IMR-90 (cell line): ENCODE measurements at regions not wholly inside any gene's neighbourhood (a gene's known extent, or its start where the extent isn't known, plus 50 kb on each side); places are given as distances from the start of the nearest gene placed in this dataset.

Experiments used
- ATAC-seq: fragments of 200-7000 bp; cut with Tn5 transposase; 2 replicates; pipeline ENCODE4 v1.9.1; 2020; ENCODE audit warnings: low read depth, mild to moderate bottlenecking, moderate library complexity
- BruUV-seq: library from RNA; stranded (reverse); fragments of 400-500 nt; replicated peaks from 2 replicates; lab custom pipeline; 2021; lab: Mats Ljungman, UMichigan
- CTCF ChIA-PET: fragments of 300-600 bp; formaldehyde crosslinking; extraction: SDS; loops from one replicate; lab custom pipeline; 2021; ENCODE audit warnings: antibody characterized with exemption; lab: Yijun Ruan, JAX
- POLR2A ChIA-PET: fragments of 300-600 bp; sonication (Branson Sonifier 250); formaldehyde crosslinking; loops from one replicate; lab custom pipeline; 2022; ENCODE audit warnings: antibody characterized with exemption; ENCODE audit not compliant: unreplicated experiment; lab: Charles Lee
- DNase-seq: peaks from one replicate; pipeline ENCODE4 v3.0.0; 2013
- H2AFZ ChIP-seq: replicated peaks from 2 replicates; pipeline ENCODE3; 2013; ENCODE audit warnings: low read length, mild to moderate bottlenecking; ENCODE audit not compliant: poor library complexity
- H2AK5ac ChIP-seq: 2 replicates; pipeline ENCODE4 v1.6.1; 2013; ENCODE audit warnings: low read depth, low read length, inconsistent platforms
- H2AK9ac ChIP-seq: replicated peaks from 2 replicates; pipeline ENCODE3; 2013; ENCODE audit warnings: mild to moderate bottlenecking, low read depth, low read length, moderate library complexity; ENCODE audit not compliant: poor library complexity
- H2BK120ac ChIP-seq: 2 replicates; pipeline ENCODE4 v1.6.1; 2013; ENCODE audit warnings: low read depth, low read length, inconsistent platforms
- H2BK15ac ChIP-seq: 3 replicates; pipeline ENCODE4 v1.6.1; 2013; ENCODE audit warnings: low read depth, low read length, inconsistent platforms
- H2BK20ac ChIP-seq: 2 replicates; pipeline ENCODE4 v1.6.1; 2013; ENCODE audit warnings: low read depth, mild to moderate bottlenecking, inconsistent platforms, low read length, moderate library complexity
- H2BK5ac ChIP-seq: 2 replicates; pipeline ENCODE4 v1.6.1; 2013; ENCODE audit warnings: mild to moderate bottlenecking, low read depth, low read length, inconsistent platforms; ENCODE audit not compliant: poor library complexity, severe bottlenecking
- H3K14ac ChIP-seq: replicated peaks from 2 replicates; pipeline ENCODE4 v1.6.1; 2013; ENCODE audit warnings: low read depth, low read length, inconsistent platforms
- H3K18ac ChIP-seq: 2 replicates; pipeline ENCODE4 v1.6.1; 2013; ENCODE audit warnings: low read depth, low read length, control low read depth
- H3K23ac ChIP-seq: 2 replicates; pipeline ENCODE4 v1.6.1; 2013; ENCODE audit warnings: low read depth, low read length, inconsistent platforms
- H3K27ac ChIP-seq: 2 replicates; pipeline ENCODE4 v1.5.1; 2013; ENCODE audit warnings: mild to moderate bottlenecking, control low read depth, low read length; ENCODE audit not compliant: insufficient read depth
- H3K27me3 ChIP-seq: 2 replicates; pipeline ENCODE4 v1.6.1; 2013; ENCODE audit warnings: low read length; ENCODE audit not compliant: control insufficient read depth, insufficient read depth
- H3K36me3 ChIP-seq: 2 replicates; pipeline ENCODE4 v1.6.1; 2013; ENCODE audit warnings: low read length, mixed read lengths; ENCODE audit not compliant: control insufficient read depth, insufficient read depth
- H3K4ac ChIP-seq: 2 replicates; pipeline ENCODE4 v1.6.1; 2013; ENCODE audit warnings: low read depth, low read length, inconsistent platforms
- H3K4me1 ChIP-seq: 2 replicates; pipeline ENCODE4 v1.6.1; 2013; ENCODE audit warnings: low read length, mixed read lengths; ENCODE audit not compliant: control insufficient read depth, insufficient read depth
- H3K4me2 ChIP-seq: 2 replicates; pipeline ENCODE4 v1.6.1; 2013; ENCODE audit warnings: low read depth, mild to moderate bottlenecking, control low read depth, low read length, moderate library complexity
- H3K4me3 ChIP-seq: 2 replicates; pipeline ENCODE4 v1.5.1; 2013; ENCODE audit warnings: low read depth, mild to moderate bottlenecking, control low read depth, low read length, moderate library complexity; ENCODE audit not compliant: insufficient read depth
- H3K56ac ChIP-seq: 2 replicates; pipeline ENCODE4 v1.6.1; 2013; ENCODE audit warnings: low read length, inconsistent platforms; ENCODE audit not compliant: insufficient read depth; ENCODE audit errors: extremely low read depth
- H3K79me1 ChIP-seq, 2 experiments: 2 replicates each; pipeline ENCODE4 v1.6.1; 2013; ENCODE audit warnings: low read length in 2 of 2, inconsistent platforms in 1 of 2, low read depth in 1 of 2
- H3K9ac ChIP-seq: 2 replicates; pipeline ENCODE4 v1.6.1; 2013; ENCODE audit warnings: low read depth, low read length, control low read depth
- H3K9me1 ChIP-seq: 2 replicates; pipeline ENCODE4 v1.6.1; 2013; ENCODE audit warnings: low read length, inconsistent platforms; ENCODE audit not compliant: insufficient read depth
- H3K9me3 ChIP-seq: 2 replicates; pipeline ENCODE4 v1.6.1; 2013; ENCODE audit warnings: low read length; ENCODE audit not compliant: control insufficient read depth, insufficient read depth
- H4K20me1 ChIP-seq: 2 replicates; pipeline ENCODE4 v1.6.1; 2013; ENCODE audit warnings: low read length, inconsistent platforms; ENCODE audit not compliant: insufficient read depth
- H4K5ac ChIP-seq: 2 replicates; pipeline ENCODE4 v1.6.1; 2013; ENCODE audit warnings: mild to moderate bottlenecking, low read depth, low read length, control low read depth
- H4K8ac ChIP-seq, 2 experiments: 2 replicates each; pipeline ENCODE4 v1.6.1; 2013; ENCODE audit warnings: low read depth in 2 of 2, low read length in 2 of 2, control low read depth in 1 of 2, inconsistent platforms in 1 of 2
- H4K91ac ChIP-seq: 2 replicates; pipeline ENCODE4 v1.6.1; 2013; ENCODE audit warnings: low read depth, low read length, inconsistent platforms; ENCODE audit not compliant: insufficient read depth
- BHLHE40 ChIP-seq: fragments of 150-350 bp; IDR thresholded peaks from 2 replicates; pipeline ENCODE4 v1.6.1; 2016; ENCODE audit warnings: mild to moderate bottlenecking, low read depth, low read length
- CEBPB ChIP-seq: IDR thresholded peaks from 2 replicates; pipeline ENCODE4 v1.6.1; 2012; ENCODE audit warnings: low read depth, low read length, improper control_type of control experiment
- CHD1 ChIP-seq: IDR thresholded peaks from 2 replicates; pipeline ENCODE4 v1.6.1; 2012; ENCODE audit warnings: low read depth, low read length, improper control_type of control experiment
- CTCF ChIP-seq: conservative IDR thresholded peaks from 2 replicates; pipeline ENCODE4 v1.5.1; 2012; ENCODE audit warnings: mild to moderate bottlenecking, low read depth, low read length, improper control_type of control experiment
- ELK1 ChIP-seq: fragments of 150-350 bp; IDR thresholded peaks from 2 replicates; pipeline ENCODE4 v1.6.1; 2016; ENCODE audit warnings: low read depth, mild to moderate bottlenecking, low read length, moderate library complexity, borderline replicate concordance
- FOS ChIP-seq: fragments of 150-350 bp; IDR thresholded peaks from 2 replicates; pipeline ENCODE4 v1.6.1; 2016; ENCODE audit warnings: low read depth, low read length
- MAFK ChIP-seq: IDR thresholded peaks from 2 replicates; pipeline ENCODE4 v1.6.1; 2012; ENCODE audit warnings: low read depth, low read length, improper control_type of control experiment
- MAZ ChIP-seq: IDR thresholded peaks from 2 replicates; pipeline ENCODE4 v1.6.1; 2012; ENCODE audit warnings: low read depth, mild to moderate bottlenecking, low read length, improper control_type of control experiment, moderate library complexity, borderline replicate concordance
- MXI1 ChIP-seq: IDR thresholded peaks from 2 replicates; pipeline ENCODE4 v1.6.1; 2012; ENCODE audit warnings: low read depth, mild to moderate bottlenecking, low read length, moderate library complexity, borderline replicate concordance
- NFE2L2 ChIP-seq: fragments of 150-350 bp; IDR thresholded peaks from 2 replicates; pipeline ENCODE4 v1.6.1; 2016; ENCODE audit warnings: low read depth, mild to moderate bottlenecking, low read length
- POLR2A ChIP-seq: IDR thresholded peaks from 2 replicates; pipeline ENCODE4 v1.6.1; 2012; ENCODE audit warnings: mild to moderate bottlenecking, low read depth, low read length
- RAD21 ChIP-seq: IDR thresholded peaks from 2 replicates; pipeline ENCODE4 v1.6.1; 2012; ENCODE audit warnings: low read length, improper control_type of control experiment
- RCOR1 ChIP-seq: IDR thresholded peaks from 2 replicates; pipeline ENCODE4 v1.6.1; 2012; ENCODE audit warnings: mild to moderate bottlenecking, low read length, improper control_type of control experiment; ENCODE audit not compliant: insufficient replicate concordance
- RFX5 ChIP-seq: IDR thresholded peaks from 2 replicates; pipeline ENCODE4 v1.8.0; 2012; ENCODE audit warnings: low read depth, mild to moderate bottlenecking, low read length, moderate library complexity
- SMC3 ChIP-seq: fragments of 150-350 bp; IDR thresholded peaks from 2 replicates; pipeline ENCODE4 v1.6.1; 2016; ENCODE audit warnings: low read depth, mild to moderate bottlenecking, antibody characterized with exemption, low read length, moderate library complexity
- USF2 ChIP-seq: fragments of 150-350 bp; IDR thresholded peaks from 2 replicates; pipeline ENCODE4 v1.6.1; 2017; ENCODE audit warnings: mild to moderate bottlenecking, antibody characterized with exemption, low read length, low read depth
- WGBS, 2 experiments: methylation state at CpG; one replicate each; pipeline versions ENCODE4 v1.1.5 to v1.1.7; 2013; ENCODE audit warnings: missing lambda C conversion rate in 2 of 2; ENCODE audit not compliant: insufficient read length in 1 of 2; ENCODE audit errors: extremely low coverage in 2 of 2; 5-methylcytosine and 5-hydroxymethylcytosine counted together
- dilution Hi-C: fragments of 300-500 bp; cut with HindIII; formaldehyde crosslinking; loops from one replicate; pipeline ENCODE4 v1.14.3; 2018; ENCODE audit warnings: low sequenced_read_pairs; ENCODE audit not compliant: unreplicated experiment
- in situ Hi-C: fragments of 300-500 bp; cut with MboI; formaldehyde crosslinking; loops from 3 replicates; pipeline ENCODE4 v1.14.3; 2019; ENCODE audit warnings: low sequenced_read_pairs, inconsistent platforms, mixed read lengths
- intact Hi-C: fragments of 100-400 bp; cut with micrococcal nuclease; formaldehyde crosslinking; loops from 2 replicates; pipeline ENCODE4 v1.10.0; 2022

GRCh38 chr1:50305808-50306207, 117.4 kb downstream of the DMRTA2 start:
- ATAC-seq (no peak), DNase-seq (no peak)
- dilution Hi-C loops (no loop called here), intact Hi-C loops (no loop called here), in situ Hi-C loops (no loop called here)
- Histone ChIP-seq H3K4me1 (no peaks in the 10 kb centered on the region), H3K9me3 (no peaks in the 10 kb centered on the region), H2AK5ac (no peak overlapping the region), H3K9me1 (no peaks in the 10 kb centered on the region), H3K18ac (no peak overlapping the region), H4K8ac (no peak overlapping the region), H3K79me1 (no peaks in the 10 kb centered on the region), H2BK20ac (no peak overlapping the region), H3K9ac (no peak overlapping the region), H3K14ac (no peak overlapping the region), H2BK15ac (no peak overlapping the region), H3K27ac (no peak overlapping the region), H2BK120ac (no peak overlapping the region), H4K20me1 (no peaks in the 10 kb centered on the region), H4K91ac (no peak overlapping the region), H4K5ac (no peak overlapping the region), H3K4me3 (no peak overlapping the region), H3K4me2 (no peak overlapping the region), H2AK9ac (no peak overlapping the region), H3K4ac (no peak overlapping the region), H2BK5ac (no peak overlapping the region), H3K56ac (no peak overlapping the region), H3K23ac (no peak overlapping the region), H3K36me3 (no peaks in the 10 kb centered on the region), H3K27me3 (no peaks in the 10 kb centered on the region), H2AFZ (no peak overlapping the region)
- TF ChIP-seq RAD21 (no peak), RCOR1 (no peak), CHD1 (no peak), CTCF (no peak), MAFK (no peak), MXI1 (no peak), SMC3 (no peak), USF2 (no peak), FOS (no peak), NFE2L2 (no peak), BHLHE40 (no peak), CEBPB (no peak), RFX5 (no peak), MAZ (no peak), ELK1 (no peak), POLR2A (no peak)
- no TSS peak for BruUV-seq
- ChIA-PET POLR2A (no interaction called here), CTCF (no interaction called here)
- WGBS, 2 experiments: no CpG with 5 or more reads among the region's 1 CpG
